ENCODE measurements at regions not wholly inside any gene's neighbourhood (a gene's known extent, or its start where the extent isn't known, plus 50 kb on each side); places are given as distances from the start of the nearest gene placed in this dataset.

- no peak for DNase-seq
- H3K4me3 ChIP-seq = no peak overlapping the region
- H3K27ac ChIP-seq = no peak overlapping the region
- no peak for TF ChIP-seq POLR2A (IDR thresholded peaks at IDR 0.05)
- H3K36me3 ChIP-seq = no peaks in the 10 kb centered on the region
- no peaks in the 10 kb centered on the region for H3K27me3 ChIP-seq (replicated peaks in 1 of 7)
- no peaks in the 10 kb centered on the region for H3K4me1 ChIP-seq
- peaks cover 0 to 5% (median 0%) of the 10 kb centered on the region in 8 donors for H3K9me3 ChIP-seq
- 87 to 96% (median 90%) methylated on average over 3 of the region's 3 CpGs for WGBS, 5 donors
- intact Hi-C loops (cut with DNase I; ENCODE audit: low total_unique reads) = no loop called here
These were observed 279.0 kb downstream of the IPO8 start for GRCh38 chr12:30416631-30417030.

- no peaks in the 10 kb centered on the region for H3K36me3 ChIP-seq
- no peak for DNase-seq
- no peaks in the 10 kb centered on the region for H3K4me1 ChIP-seq
- H3K4me3 ChIP-seq = no peak overlapping the region
- H3K9me3 ChIP-seq = peaks cover 0 to 5% (median 0%) of the 10 kb centered on the region in 8 donors
- TF ChIP-seq POLR2A (IDR thresholded peaks at IDR 0.05) (no peak), CTCF (IDR thresholded peaks at IDR 0.05 in 8 of 11, conservative IDR thresholded peaks at IDR 0.05 in 3 of 11) (no peak), POLR2AphosphoS5 (IDR thresholded peaks at IDR 0.05) (no peak)
- WGBS, 5 donors = 76 to 88% (median 78%) methylated on average over 4 of the region's 4 CpGs
- H3K27me3 ChIP-seq (replicated peaks in 1 of 7) = no peaks in the 10 kb centered on the region
- no peak overlapping the region for H3K27ac ChIP-seq
- intact Hi-C loops (cut with DNase I; ENCODE audit: low total_unique reads) = no loop called here
These were observed 279.9 kb downstream of the IPO8 start for GRCh38 chr12:30415777-30416176.

- Histone ChIP-seq H3K4me3 (no peak overlapping the region), H3K27me3 (replicated peaks in 1 of 7) (no peaks in the 10 kb centered on the region), H3K27ac (no peak overlapping the region), H3K36me3 (no peaks in the 10 kb centered on the region), H3K4me1 (no peaks in the 10 kb centered on the region), H3K9me3 (peaks cover 0 to 5% (median 0%) of the 10 kb centered on the region in 8 donors)
- no peak for TF ChIP-seq CTCF (IDR thresholded peaks at IDR 0.05 in 8 of 11, conservative IDR thresholded peaks at IDR 0.05 in 3 of 11)
- TF ChIP-seq POLR2A (IDR thresholded peaks at IDR 0.05) = no peak
- no peak for TF ChIP-seq POLR2AphosphoS5 (IDR thresholded peaks at IDR 0.05)
- intact Hi-C loops (cut with DNase I; ENCODE audit: low total_unique reads) = no loop called here
- DNase-seq = no peak
These were observed 281.2 kb downstream of the IPO8 start for GRCh38 chr12:30414507-30414906.

GRCh38 chr12:30400349-30400748 is 295.3 kb downstream of the IPO8 start:
- H3K27ac ChIP-seq = no peak overlapping the region
- H3K4me1 ChIP-seq = no peaks in the 10 kb centered on the region
- H3K9me3 ChIP-seq = peaks cover 0 to 38% (median 8%) of the 10 kb centered on the region in 8 donors
- no peak overlapping the region for H3K4me3 ChIP-seq
- no peak for DNase-seq
- no peaks in the 10 kb centered on the region for H3K27me3 ChIP-seq (replicated peaks in 1 of 7)
- H3K36me3 ChIP-seq = no peaks in the 10 kb centered on the region
- intact Hi-C loops (cut with DNase I; ENCODE audit: low total_unique reads) = no loop called here
- TF ChIP-seq POLR2AphosphoS5 (IDR thresholded peaks at IDR 0.05) (no peak), CTCF (IDR thresholded peaks at IDR 0.05 in 8 of 11, conservative IDR thresholded peaks at IDR 0.05 in 3 of 11) (no peak), POLR2A (IDR thresholded peaks at IDR 0.05) (no peak)

- no peak for DNase-seq
- peaks cover 0 to 33% (median 7%) of the 10 kb centered on the region in 8 donors for H3K9me3 ChIP-seq
- H3K4me3 ChIP-seq = no peak overlapping the region
- intact Hi-C loops (cut with DNase I; ENCODE audit: low total_unique reads) = no loop called here
- H3K36me3 ChIP-seq = no peaks in the 10 kb centered on the region
- 62 to 71% (median 69%) methylated on average over 2 of the region's 2 CpGs for WGBS, 5 donors
- H3K27ac ChIP-seq = no peak overlapping the region
- H3K4me1 ChIP-seq = no peaks in the 10 kb centered on the region
- H3K27me3 ChIP-seq (replicated peaks in 1 of 7) = no peaks in the 10 kb centered on the region
- TF ChIP-seq POLR2AphosphoS5 (IDR thresholded peaks at IDR 0.05) (no peak), CTCF (IDR thresholded peaks at IDR 0.05 in 8 of 11, conservative IDR thresholded peaks at IDR 0.05 in 3 of 11) (no peak), POLR2A (IDR thresholded peaks at IDR 0.05) (no peak)
These were observed 295.8 kb downstream of the IPO8 start for GRCh38 chr12:30399859-30400258.

Data from spleen (tissue), 11 donors.